NCI-H2196 (cell line): ENCODE measurements at regions not wholly inside any gene's neighbourhood (a gene's known extent, or its start where the extent isn't known, plus 50 kb on each side); places are given as distances from the start of the nearest gene placed in this dataset.

Experiments used
- DNase-seq: peaks from one replicate; lab custom pipeline; 2025; ENCODE audit not compliant: unreplicated experiment; lab: John Stamatoyannopoulos, UW

GRCh38 chr6:14365393-14365792 is 247.8 kb downstream of the CD83 start:
- DNase-seq = no peak

- DNase-seq = no peak
Measured at GRCh38 chr6:14366315-14366714, 248.7 kb downstream of the CD83 start.

- no peak for DNase-seq
Measured at GRCh38 chr6:14366872-14367271, 249.3 kb downstream of the CD83 start.

GRCh38 chr6:14367296-14367695 is 249.7 kb downstream of the CD83 start:
- DNase-seq = no peak

- no peak for DNase-seq
Measured at GRCh38 chr6:14369717-14370116, 252.1 kb downstream of the CD83 start.

GRCh38 chr6:14371530-14371929 is 254.0 kb downstream of the CD83 start:
- no peak for DNase-seq

GRCh38 chr6:14372734-14373489 is 255.3 kb downstream of the CD83 start:
- DNase-seq = no peak

- no peak for DNase-seq
Measured at GRCh38 chr6:14373648-14374437, 256.3 kb downstream of the CD83 start.

GRCh38 chr6:14375930-14376329 is 258.4 kb downstream of the CD83 start:
- DNase-seq = no peak

GRCh38 chr6:14379568-14379967 is 262.0 kb downstream of the CD83 start:
- no peak for DNase-seq

- DNase-seq = no peak
Measured at GRCh38 chr6:14380086-14380820, 262.7 kb downstream of the CD83 start.

GRCh38 chr6:14380901-14381828 is 263.6 kb downstream of the CD83 start:
- no peak for DNase-seq

GRCh38 chr6:14381829-14382677 is 264.5 kb downstream of the CD83 start:
- DNase-seq = no peak

GRCh38 chr6:14382678-14383236 is 265.2 kb downstream of the CD83 start:
- DNase-seq = no peak

GRCh38 chr6:14383393-14384174 is 266.0 kb downstream of the CD83 start:
- no peak for DNase-seq

- no peak for DNase-seq
Measured at GRCh38 chr6:14384175-14384949, 266.8 kb downstream of the CD83 start.

GRCh38 chr6:14386263-14386662 is 268.7 kb downstream of the CD83 start:
- no peak for DNase-seq

GRCh38 chr6:14386668-14387067 is 269.1 kb downstream of the CD83 start:
- DNase-seq = no peak
